ENCODE measurements at regions not wholly inside any gene's neighbourhood (a gene's known extent, or its start where the extent isn't known, plus 50 kb on each side); places are given as distances from the start of the nearest gene placed in this dataset.

- DNase-seq (ENCODE audit: low spot score): no peak
Measured at GRCh38 chr2:8204711-8205110, 477.1 kb upstream of the ID2 start.

DNA sequence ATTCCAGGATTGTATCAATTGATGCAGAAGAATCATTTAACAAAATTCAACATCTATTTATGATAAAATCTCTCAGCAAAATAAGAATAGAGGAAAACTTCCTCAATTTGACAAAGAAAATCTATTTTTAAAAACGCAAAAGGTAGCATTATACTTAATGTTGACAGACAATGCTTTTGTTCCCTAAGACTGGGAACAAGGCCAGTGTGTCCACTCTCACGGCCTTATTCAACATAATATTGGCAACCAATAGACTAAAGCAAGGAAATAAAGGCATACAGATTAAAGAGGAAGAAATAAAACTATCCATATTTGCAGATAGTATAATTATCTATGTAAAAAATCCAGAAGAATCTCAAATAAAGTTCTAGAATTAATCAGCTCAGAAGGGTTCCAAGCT, 472.4 kb upstream of the ID2 start:
- no peak for DNase-seq (ENCODE audit: low spot score)

DNA sequence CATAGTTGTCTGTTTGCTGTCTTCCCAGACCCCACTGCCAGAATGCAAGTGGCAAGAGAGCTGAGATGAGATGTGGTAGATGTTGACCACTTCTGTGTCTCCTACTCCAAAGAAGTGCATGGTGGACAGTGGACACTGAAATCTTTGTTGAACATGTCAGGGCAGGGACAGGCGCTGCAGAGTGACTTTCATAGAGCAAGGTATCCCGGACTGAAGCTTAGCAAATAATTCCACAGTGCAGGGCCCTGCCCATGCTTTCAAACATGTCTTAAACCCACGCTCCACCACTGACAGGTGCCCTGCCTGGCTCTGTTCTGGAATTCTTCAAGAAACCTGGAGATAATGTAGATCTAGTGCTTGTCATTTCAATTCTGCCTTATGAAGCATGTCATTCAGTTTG, 470.5 kb upstream of the ID2 start:
- no peak for DNase-seq (ENCODE audit: low spot score)

DNA sequence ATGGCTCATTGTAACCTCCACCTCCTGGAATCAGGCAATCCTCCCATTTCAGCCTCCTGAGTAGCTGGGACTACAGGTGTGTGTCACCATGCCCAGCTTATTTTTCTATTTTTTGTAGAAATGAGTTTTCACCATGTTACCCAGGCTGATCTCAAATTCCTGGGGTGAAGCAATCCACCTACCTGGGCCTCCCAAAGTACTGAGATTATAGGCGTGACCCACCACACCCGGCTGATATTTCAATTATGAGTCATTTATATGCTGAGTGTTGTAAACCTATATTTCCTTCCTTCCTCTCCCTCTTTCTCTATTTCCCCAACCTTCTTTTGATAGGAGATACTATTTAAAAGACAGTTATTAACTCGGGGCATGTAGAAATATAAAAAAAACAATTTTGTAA, 469.6 kb upstream of the ID2 start:
- DNase-seq (ENCODE audit: low spot score): no peak

GRCh38 chr2:8214036-8214615, 467.7 kb upstream of the ID2 start:
- no peak for DNase-seq (ENCODE audit: low spot score)

DNA sequence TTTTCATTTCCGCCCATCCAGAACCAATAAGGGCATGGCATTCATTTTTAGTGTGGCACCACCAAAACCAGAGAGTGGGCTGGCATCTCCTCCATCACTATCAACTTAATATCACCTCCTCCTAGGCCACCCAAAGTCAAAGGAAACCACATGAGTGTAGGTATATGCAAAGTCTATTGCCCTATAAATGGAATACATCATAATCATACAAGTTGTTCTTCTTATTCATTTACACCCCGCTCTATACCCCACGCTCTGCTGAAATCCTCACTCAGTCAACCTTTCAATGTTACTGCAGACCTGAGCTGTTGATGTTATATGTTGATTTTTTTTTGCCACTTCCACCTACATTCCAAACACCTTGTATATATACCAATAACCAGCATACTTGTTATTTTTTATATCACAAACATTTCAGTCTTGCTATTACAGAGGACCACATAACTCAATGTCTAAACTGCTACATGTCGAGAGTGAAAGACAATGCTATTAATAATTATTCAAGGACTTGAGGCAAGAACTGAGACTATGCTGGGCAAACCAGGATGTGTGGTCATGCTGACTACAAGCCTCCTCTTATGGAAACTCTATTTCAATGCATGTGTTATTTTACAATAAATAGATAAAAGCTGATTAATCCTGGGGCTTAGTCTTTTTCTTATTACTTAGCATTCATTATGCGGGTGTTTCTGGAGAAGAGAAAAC, 466.5 kb upstream of the ID2 start:
- DNase-seq (ENCODE audit: low spot score): no peak

DNA sequence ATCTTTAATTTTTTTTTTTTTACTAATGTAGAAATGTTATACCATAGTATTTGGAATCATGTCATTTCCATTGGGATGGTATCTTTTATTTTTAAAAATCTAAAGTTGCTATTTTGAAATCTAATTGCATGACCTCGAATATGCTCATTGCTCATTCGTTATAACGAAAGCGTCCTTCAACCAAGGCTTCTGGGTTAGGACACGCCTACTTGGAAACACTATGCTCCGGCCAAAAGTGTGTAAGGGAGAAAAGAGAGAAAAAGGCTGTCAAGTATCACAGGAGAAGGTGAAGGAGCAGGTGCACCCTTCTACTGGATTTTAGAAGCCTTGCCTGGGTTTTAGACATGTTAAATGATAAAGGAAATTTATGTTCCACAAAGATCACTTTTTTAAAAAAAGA, 465.9 kb upstream of the ID2 start:
- DNase-seq (ENCODE audit: low spot score): no peak

GRCh38 chr2:8216397-8216796, 465.5 kb upstream of the ID2 start:
- DNase-seq (ENCODE audit: low spot score): no peak

GRCh38 chr2:8217468-8218030, 464.3 kb upstream of the ID2 start:
- no peak for DNase-seq (ENCODE audit: low spot score)

DNA sequence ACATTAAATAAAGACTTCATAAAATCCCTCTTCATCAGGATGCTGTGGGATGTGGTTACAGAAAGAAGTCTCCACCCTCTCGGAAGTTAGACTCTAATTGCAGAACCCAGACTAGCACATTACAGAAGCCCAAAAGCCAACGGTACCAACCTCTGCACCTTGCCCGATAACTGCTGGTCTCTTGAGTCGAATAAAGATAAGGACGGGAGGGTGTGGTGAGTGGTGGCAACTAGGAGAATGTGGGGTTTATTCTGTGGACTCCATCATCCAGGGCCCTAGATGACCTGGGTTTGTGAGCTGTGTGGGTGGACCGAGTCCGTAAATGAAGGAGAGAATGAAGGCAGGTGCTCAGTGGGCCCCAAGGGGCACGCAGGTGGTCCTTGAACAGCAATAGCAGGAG, 462.8 kb upstream of the ID2 start:
- no peak for DNase-seq (ENCODE audit: low spot score)

- no peak for DNase-seq (ENCODE audit: low spot score)
Measured at GRCh38 chr2:8219631-8220355, 462.1 kb upstream of the ID2 start.

- DNase-seq (ENCODE audit: low spot score): no peak
Measured at GRCh38 chr2:8222979-8223694, 458.7 kb upstream of the ID2 start.

- DNase-seq (ENCODE audit: low spot score): no peak
Measured at GRCh38 chr2:8223695-8224346, 458.0 kb upstream of the ID2 start.

DNA sequence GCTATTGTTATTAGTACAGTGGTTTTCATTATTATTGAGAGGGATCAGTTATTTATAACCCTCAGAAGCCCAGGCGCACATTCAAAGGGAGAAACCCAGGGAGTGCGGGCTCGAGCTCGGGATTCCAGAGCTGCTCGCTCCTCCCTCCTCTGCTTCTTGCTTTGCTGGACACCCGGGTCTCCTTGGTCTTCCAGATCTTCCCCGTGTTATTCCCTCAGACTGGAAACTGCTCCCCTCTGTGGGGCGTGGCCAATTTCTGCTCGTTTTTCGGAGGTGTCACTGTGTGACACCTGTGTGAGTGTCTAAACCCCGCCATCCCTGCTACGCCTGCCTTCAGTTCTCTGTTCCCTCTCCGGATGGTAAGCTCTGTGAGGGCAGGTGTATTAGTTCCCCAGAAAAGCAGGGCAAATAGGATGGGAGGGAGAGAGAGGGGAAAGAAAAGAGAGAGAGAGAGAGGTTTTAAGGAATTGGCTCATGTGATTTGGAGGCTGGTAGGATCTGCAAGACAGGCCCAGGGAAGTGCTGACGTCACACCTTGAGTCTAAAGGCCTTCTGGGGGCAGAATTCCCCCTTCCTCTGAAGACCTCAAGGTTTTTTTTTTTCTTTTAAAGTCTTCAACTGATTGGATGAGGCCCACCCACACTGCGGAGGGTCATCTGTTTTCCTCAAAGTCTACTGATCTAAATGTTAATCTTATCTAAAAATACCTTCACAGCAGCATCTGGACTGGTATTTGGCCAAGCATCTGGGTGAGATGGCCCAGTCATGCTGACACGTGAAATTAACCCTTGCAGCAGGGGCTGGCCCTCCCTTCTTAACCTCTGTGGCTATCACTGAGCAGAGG, 457.3 kb upstream of the ID2 start:
- DNase-seq (ENCODE audit: low spot score): no peak

DNA sequence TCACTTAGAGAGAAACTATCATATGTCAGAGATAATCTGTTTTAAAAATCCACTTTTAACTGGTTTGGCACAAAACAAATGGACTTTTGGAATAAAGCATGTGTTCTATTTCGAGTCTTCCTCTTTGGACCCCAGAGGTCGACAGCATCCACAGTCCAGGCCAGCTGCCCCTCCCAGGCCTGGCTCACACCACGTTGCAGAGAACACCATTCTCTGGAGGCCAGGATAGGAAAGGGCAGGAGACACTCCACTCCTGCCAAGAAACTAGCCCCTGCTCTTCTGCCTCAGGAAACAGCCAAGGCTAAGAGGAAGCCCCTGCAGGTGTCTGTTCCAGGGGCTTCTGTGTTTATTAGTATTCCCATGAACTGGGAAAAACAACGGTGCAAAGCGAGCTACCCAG, 456.6 kb upstream of the ID2 start:
- no peak for DNase-seq (ENCODE audit: low spot score)

DNA sequence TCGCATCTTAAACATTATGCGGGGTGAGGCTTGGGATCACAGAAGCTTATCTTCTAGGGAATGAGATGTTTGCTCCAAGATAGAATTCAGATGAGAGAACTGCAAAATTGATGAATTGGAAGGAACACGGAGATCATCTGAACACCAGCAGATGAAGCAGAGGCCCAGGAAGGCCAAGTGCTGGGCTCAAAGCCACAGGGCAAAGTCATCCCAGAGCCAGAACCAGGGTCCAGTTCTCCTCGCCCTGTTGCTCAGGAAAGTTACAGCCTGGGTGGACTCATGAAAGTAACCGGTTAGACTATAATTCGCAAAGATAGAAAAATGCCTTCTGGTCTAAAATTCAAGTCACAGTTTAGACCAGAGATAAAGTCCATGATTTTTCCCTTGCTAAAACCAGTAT, 456.1 kb upstream of the ID2 start:
- DNase-seq (ENCODE audit: low spot score): no peak

DNA sequence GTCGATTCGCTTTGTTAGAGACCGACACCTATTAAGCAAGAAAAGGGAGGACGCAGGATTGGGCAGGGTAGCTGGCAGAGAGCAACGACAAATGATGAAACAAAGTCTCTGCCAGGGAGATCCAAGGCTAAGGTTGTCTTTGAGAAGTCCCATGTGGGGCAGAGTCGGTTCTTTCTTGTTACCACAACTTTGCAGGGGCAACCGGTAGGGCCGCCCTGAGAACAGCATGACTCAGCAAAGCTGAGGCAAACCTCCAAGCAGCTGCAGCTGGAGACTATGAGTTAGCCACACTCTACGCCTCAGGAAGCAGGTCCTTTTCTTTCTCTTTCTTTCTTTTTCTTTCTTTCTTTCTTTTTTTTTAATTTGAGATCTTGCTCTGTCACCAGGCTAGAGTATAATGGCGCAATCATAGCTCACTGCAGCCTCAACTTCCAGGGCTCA, 452.3 kb upstream of the ID2 start:
- DNase-seq (ENCODE audit: low spot score): no peak

GRCh38 chr2:8230466-8230865, 451.4 kb upstream of the ID2 start:
- no peak for DNase-seq (ENCODE audit: low spot score)

GRCh38 chr2:8231902-8232301, 450.0 kb upstream of the ID2 start:
- no peak for DNase-seq (ENCODE audit: low spot score)

DNA sequence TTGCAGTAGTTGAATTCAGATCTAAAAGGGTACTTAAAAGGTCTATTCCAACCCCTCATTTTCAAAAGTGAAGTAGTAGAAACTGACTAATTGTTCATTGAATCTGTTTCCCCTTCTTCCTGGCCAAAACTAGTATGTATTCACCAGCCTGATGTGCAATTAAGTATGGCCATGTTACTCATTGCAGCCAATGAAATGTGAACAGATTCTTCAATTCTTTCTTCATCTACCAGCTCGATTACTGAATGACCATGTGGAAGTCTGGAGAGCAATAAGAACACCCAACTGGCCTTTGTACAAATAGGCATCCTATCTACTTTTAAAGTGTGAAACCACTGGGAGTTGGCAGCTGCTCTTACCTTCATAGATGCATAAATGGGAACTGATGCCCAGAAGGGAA, 449.0 kb upstream of the ID2 start:
- no peak for DNase-seq (ENCODE audit: low spot score)

DNA sequence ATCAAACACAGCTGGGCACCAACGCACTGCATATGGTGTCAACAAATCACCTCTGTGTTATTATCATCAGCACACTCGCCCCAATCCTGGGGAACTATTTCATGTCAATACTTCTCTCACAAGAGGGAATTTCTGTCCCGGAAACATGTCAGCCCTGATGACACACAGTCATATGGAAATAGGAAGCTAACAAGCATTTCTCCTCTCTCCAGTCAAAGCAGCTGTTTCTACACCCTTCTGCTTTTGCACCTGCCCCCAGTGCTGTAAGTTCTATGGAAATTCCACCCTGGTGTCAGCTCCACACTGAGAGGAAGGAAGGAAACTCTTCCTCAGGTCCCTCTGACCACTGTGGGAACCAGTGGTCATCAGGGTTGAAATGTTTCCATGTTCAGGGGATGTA, 447.6 kb upstream of the ID2 start:
- DNase-seq (ENCODE audit: low spot score): no peak

Data from COLO829 (cell line).